HG03558 (cell line): ENCODE measurements at regions not wholly inside any gene's neighbourhood (a gene's known extent, or its start where the extent isn't known, plus 50 kb on each side); places are given as distances from the start of the nearest gene placed in this dataset.
"Not testable (repeated sequence)": the region's sequence is repeated elsewhere in the genome, so short reads cannot be mapped to it uniquely, and the experiment has no call there.

Source experiments
- ATAC-seq: cut with Tn5 transposase; IDR thresholded peaks from one replicate; pipeline ENCODE4 v1.9.1; 2021; ENCODE audit warnings: moderate number of reproducible peaks; ENCODE audit not compliant: unreplicated experiment; ENCODE audit errors: extremely low read depth

GRCh38 chr14:88929656-88930436 is 105.4 kb downstream of the TTC8 start:
- ATAC-seq: no peak

DNA sequence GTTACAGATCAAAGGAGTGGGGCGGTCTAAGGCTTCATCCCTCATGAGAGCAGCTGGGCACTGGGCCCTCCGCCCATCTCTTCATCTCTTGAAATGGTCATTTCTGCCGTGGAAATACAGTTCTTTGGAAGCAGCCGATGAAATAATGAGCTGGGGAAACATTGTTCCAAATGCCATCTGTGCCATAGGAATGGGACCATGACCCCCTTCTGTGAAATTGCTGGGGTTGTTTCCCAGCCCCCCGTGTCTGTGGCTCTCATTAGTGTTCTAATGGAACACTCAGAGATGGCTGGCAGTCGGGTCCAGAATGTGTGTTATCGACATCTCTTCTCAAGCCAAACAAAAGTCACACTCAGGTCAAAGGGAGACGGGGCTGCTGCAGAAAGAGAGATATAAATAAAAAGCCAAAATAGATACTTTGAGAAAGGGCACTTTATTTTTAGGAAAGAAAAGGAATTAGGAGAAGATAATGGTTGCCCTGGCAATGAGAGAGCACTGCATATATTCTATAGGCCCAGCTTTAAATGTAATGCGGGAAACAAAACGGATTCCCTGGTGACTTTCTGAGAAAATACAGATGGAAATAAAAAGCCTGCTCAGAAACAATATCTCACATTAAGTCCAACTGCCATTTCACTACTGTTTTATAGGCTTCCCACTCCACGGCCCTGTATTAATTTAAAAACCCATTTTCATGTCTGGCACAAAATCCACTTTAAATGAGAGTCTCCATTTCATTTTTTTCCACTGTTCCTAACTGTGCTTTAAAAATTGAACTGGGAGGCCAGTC is 107.1 kb downstream of the TTC8 start:
- no peak for ATAC-seq

- ATAC-seq: no peak
Observed at GRCh38 chr14:88933191-88933590, 108.7 kb downstream of the TTC8 start.

DNA sequence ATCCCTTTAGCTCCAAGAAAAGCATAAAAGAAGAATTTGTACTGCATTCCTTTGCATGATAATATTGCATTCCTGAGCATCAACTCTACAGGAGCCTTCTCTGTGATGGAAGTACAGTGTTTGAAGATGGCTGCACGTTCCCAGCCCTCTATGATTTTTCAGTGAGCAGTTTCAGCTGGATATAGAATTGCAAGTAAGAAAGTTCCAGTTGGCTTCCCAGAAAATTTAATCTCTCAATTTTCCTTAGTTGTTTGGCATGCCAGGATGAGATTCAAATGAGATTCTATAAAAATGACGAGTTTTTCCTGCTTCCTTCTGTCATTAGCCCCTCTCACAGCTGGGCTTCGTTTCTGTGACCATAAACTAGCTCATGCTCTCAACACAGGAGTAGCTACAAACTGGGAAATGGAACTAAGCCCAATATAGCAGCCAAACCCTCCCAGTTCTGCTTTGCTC is 109.9 kb downstream of the TTC8 start:
- ATAC-seq: no peak

DNA sequence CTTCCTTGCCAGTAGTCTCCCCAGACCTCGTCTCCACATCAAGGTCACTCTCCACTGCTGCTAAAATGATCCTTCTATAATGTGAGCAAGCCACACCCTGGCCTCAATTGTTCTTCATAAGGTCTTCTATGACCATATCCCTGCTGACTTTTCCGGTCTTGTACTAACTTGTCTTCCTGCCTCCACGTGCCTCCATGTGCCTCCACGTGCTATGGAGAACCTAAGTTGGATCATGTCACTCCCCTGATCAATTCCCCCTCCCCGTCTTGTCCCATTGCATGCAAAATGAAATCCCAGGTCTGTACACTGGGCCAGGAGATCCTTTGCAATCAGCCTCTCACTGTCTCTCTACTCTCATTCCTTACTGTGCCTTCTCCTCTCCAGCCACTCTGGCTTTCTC is 110.6 kb downstream of the TTC8 start:
- ATAC-seq: no peak

- no peak for ATAC-seq
Observed at GRCh38 chr14:88937706-88938105, 113.3 kb downstream of the TTC8 start.

GRCh38 chr14:88940671-88941070 is 116.2 kb downstream of the TTC8 start:
- ATAC-seq: no peak

- no peak for ATAC-seq
Observed at GRCh38 chr14:88941414-88941813, 117.0 kb downstream of the TTC8 start.

GRCh38 chr14:88947646-88948598 is 123.5 kb downstream of the TTC8 start:
- no peak for ATAC-seq

DNA sequence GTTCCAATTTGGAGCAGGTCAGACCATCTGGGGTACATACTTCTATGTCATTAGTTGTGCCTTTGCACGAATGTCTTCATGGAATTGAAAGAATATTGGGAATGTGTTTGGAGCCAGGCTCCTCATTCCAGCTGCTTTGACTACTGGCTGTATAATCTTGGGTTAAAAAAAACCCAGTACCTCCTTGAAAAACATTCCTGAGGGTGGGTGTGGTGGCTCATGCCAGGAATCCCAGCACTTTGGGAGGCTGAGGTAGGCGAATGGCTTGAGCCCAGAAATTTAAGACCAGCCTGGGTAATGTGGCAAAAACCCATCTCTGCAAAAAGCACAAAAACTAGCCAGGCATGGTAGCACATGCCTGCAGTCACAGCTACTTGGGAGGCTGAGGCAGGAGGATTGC is 125.6 kb downstream of the TTC8 start:
- ATAC-seq: no peak

- ATAC-seq: no peak
Observed at GRCh38 chr14:88951370-88951769, 126.9 kb downstream of the TTC8 start.

DNA sequence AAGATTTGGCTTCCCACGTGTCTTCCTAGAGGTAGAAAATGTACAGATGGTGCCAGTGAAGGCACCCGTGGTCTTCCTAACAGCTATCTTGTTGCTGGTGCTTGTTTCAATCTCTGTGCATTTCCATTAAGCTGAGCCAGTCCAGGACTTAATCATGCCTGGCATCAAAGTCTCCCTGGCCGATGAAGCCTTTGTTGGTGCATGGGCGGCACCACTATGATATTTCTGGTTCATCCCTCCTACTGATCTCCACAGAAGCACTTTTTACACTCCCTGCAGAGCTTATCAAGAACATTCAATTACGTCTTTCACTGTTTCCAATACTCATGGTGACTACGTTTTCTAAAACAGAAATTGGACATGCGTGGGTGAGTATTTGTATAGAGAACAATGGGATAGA is 128.4 kb downstream of the TTC8 start:
- ATAC-seq: no peak

- ATAC-seq: no peak
Observed at GRCh38 chr14:88955455-88955854, 131.0 kb downstream of the TTC8 start.

GRCh38 chr14:88960496-88960895 is 136.0 kb downstream of the TTC8 start:
- no peak for ATAC-seq

GRCh38 chr14:88961214-88961613 is 136.8 kb downstream of the TTC8 start:
- ATAC-seq: no peak

DNA sequence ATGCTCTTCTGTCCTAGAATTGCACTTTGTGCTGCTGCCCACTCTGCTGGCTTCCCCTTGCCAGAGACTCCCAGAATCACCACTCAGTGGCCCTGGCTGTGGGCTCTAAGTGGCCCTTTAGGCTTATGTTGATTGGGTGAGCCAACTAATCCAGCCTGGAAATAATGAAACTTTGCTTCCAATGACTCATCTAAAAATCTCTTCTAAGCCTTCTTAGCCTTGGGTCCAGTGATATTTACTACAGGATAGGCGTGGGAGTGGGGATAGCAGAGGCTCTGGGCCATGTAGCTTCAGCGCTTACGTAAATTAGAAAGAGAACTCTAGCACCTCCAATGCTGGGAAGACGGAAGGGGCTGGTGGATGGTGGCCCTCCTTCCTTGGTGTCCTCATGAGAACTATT is 137.9 kb downstream of the TTC8 start:
- no peak for ATAC-seq

GRCh38 chr14:88967299-88967698 is 142.8 kb downstream of the TTC8 start:
- ATAC-seq: no peak

DNA sequence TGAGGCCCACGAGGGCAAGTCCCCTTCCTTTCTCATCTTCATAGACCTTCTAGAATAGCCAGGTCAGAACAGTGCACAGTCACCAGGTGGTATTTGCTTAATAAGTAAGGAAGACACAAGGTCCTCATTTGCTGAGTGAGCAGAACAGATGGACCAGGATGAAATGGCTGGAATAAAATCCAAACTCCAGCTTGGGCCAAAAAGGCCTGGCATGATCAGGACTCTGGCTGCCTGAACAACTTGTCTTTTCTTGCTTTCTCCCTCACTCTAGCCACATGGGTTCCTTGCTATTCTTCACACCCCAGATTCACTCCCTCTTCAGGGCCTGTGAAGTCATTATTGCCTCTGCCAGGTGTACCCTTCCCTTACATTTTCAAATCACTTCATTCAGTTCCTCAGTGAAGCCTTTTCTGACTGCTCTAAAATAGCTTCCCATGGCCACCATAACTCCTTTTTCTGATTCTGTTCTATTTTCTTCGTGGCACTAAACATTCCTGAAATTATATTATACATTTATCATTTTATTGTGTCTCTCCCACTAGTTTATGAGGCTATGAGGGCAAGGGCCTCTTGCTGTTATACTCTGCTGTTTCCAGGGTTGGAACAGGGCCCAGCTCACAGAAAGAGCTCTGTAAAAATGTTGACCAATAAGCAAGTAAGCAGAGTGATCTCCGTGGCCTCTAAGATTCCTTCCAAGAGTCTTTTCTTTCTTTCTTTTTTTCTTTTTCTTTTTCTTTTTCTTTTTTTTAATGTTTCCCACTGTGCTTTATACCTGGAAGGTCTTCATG is 150.8 kb downstream of the TTC8 start:
- no peak for ATAC-seq

- no peak for ATAC-seq
Observed at GRCh38 chr14:88975926-88976325, 151.5 kb downstream of the TTC8 start.

- not testable (repeated sequence) for ATAC-seq
Observed at GRCh38 chr14:88980907-88981306, 156.5 kb downstream of the TTC8 start.
